HepG2 (cell line): ENCODE measurements at regions not wholly inside any gene's neighbourhood (a gene's known extent, or its start where the extent isn't known, plus 50 kb on each side); places are given as distances from the start of the nearest gene placed in this dataset.

Experiments used
- ATAC-seq: fragments of 200-7000 bp; cut with Tn5 transposase; 3 replicates; pipeline ENCODE4 v1.9.1; 2020; ENCODE audit warnings: mild to moderate bottlenecking, moderate library complexity
- BruUV-seq: library from RNA; stranded (reverse); fragments of 400-500 nt; replicated peaks from 2 replicates; lab custom pipeline; 2021; lab: Mats Ljungman, UMichigan
- CTCF ChIA-PET: fragments of 300-600 bp; formaldehyde crosslinking; extraction: SDS; loops from one replicate; lab custom pipeline; 2021; ENCODE audit warnings: low total read pairs, inconsistent platforms, low intra/inter-chr PET ratio; lab: Yijun Ruan, JAX
- POLR2A ChIA-PET: fragments of 350-600 bp; sonication (Branson Sonifier 250); formaldehyde crosslinking; loops from one replicate; lab custom pipeline; 2020; ENCODE audit warnings: antibody characterized with exemption, inconsistent platforms; lab: Yijun Ruan, JAX
- DNase-seq: peaks from one replicate; pipeline ENCODE4 v3.0.0-alpha.2; 2015; ENCODE audit warnings: low spot score
- FAIRE-seq: peaks from 3 replicates; lab custom pipeline; 2011; peaks lifted over from hg19 to GRCh38; lab: Jason Lieb, UNC
- H2AFZ ChIP-seq: one replicate; pipeline ENCODE4 v1.6.1; 2011; ENCODE audit warnings: low read length, inconsistent platforms
- H3K27ac ChIP-seq: fragments of 300-600 bp; 3 replicates; pipeline ENCODE4 v1.8.0; 2011; ENCODE audit warnings: mixed run types, mild to moderate bottlenecking, mixed read lengths, low read length, inconsistent platforms; ENCODE audit not compliant: insufficient read depth; ENCODE audit errors: extremely low read length
- H3K27me3 ChIP-seq, 2 experiments: fragments of 200-600 bp in 1 of 2; 2 replicates in 1 of 2; 3 replicates in 1 of 2; pipeline versions ENCODE4 v1.6.0 to v1.8.0; 2011; ENCODE audit warnings: low read length in 2 of 2, mild to moderate bottlenecking in 2 of 2, moderate library complexity in 2 of 2, inconsistent platforms in 1 of 2; ENCODE audit not compliant: insufficient read depth in 2 of 2, control insufficient read depth in 1 of 2
- H3K36me3 ChIP-seq, 2 experiments: fragments of 200-600 bp in 1 of 2; replicated peaks in 1 of 2; 2 replicates in 1 of 2; 3 replicates in 1 of 2; pipeline versions ENCODE4 v1.5.1 to v1.8.0; 2011; ENCODE audit warnings: low read length in 2 of 2, inconsistent platforms in 1 of 2; ENCODE audit not compliant: insufficient read depth in 2 of 2, control insufficient read depth in 1 of 2
- H3K4me1 ChIP-seq: 2 replicates; pipeline ENCODE4 v1.5.1; 2012; ENCODE audit warnings: low read length, inconsistent platforms; ENCODE audit not compliant: insufficient read depth
- H3K4me2 ChIP-seq: 2 replicates; pipeline ENCODE4 v1.6.0; 2011; ENCODE audit warnings: low read depth, low read length, inconsistent platforms
- H3K4me3 ChIP-seq, 3 experiments: fragments of 200-600 bp in 1 of 3; sonication (generic), shearing (Covaris generic) in 1 of 3; replicated peaks in 1 of 3; 2 replicates each; pipeline ENCODE4 v1.5.1; 2011 to 2016; ENCODE audit warnings: low read length in 3 of 3, inconsistent platforms in 2 of 3, low read depth in 2 of 3, mild to moderate bottlenecking in 2 of 3, control low read depth in 1 of 3, mixed read lengths in 1 of 3; ENCODE audit not compliant: insufficient read depth in 1 of 3
- H3K79me2 ChIP-seq: one replicate; pipeline ENCODE4 v1.6.1; 2011; ENCODE audit warnings: low read length, inconsistent platforms; ENCODE audit not compliant: insufficient read depth
- H3K9ac ChIP-seq: 2 replicates; pipeline ENCODE4 v1.6.0; 2011; ENCODE audit warnings: mild to moderate bottlenecking, low read depth, low read length, inconsistent platforms; ENCODE audit not compliant: insufficient read depth
- H3K9me3 ChIP-seq: 2 replicates; pipeline ENCODE4 v1.5.1; 2012; ENCODE audit warnings: mild to moderate bottlenecking, low read length
- H4K20me1 ChIP-seq: 2 replicates; pipeline ENCODE4 v1.6.0; 2011; ENCODE audit warnings: inconsistent platforms, mild to moderate bottlenecking, low read length, moderate library complexity; ENCODE audit not compliant: insufficient read depth
- HHEX ChIP-seq: IDR thresholded peaks from 2 replicates; pipeline ENCODE4 v1.6.1; 2016; ENCODE audit warnings: control low read depth
- JUNB ChIP-seq: sonication (generic); formaldehyde crosslinking; IDR thresholded peaks from 2 replicates; pipeline ENCODE4 v1.8.0; 2022; ENCODE audit warnings: missing genetic modification reagents, mild to moderate bottlenecking, borderline replicate concordance
- KLF6 ChIP-seq: IDR thresholded peaks from 2 replicates; pipeline ENCODE4 v1.8.0; 2016; ENCODE audit warnings: missing biosample characterization, missing genetic modification reagents
- LRRFIP1 ChIP-seq: sonication (generic); formaldehyde crosslinking; conservative IDR thresholded peaks from 2 replicates; pipeline ENCODE4 v1.4.0; 2020; ENCODE audit warnings: missing genetic modification reagents
- RAD51 ChIP-seq: fragments of 450-650 bp; IDR thresholded peaks from 2 replicates; pipeline ENCODE4 v1.6.1; 2016; ENCODE audit warnings: borderline replicate concordance
- SPEN ChIP-seq: sonication (generic); formaldehyde crosslinking; IDR thresholded peaks from 2 replicates; pipeline ENCODE4 v1.5.1; 2020; ENCODE audit warnings: low read depth, mild to moderate bottlenecking, missing genetic modification reagents
- ZBTB33 ChIP-seq: sonication (generic); formaldehyde crosslinking; IDR thresholded peaks from 2 replicates; pipeline ENCODE4 v1.4.0; 2020; ENCODE audit warnings: missing genetic modification reagents
- ZFY ChIP-seq: sonication (generic); formaldehyde crosslinking; IDR thresholded peaks from 2 replicates; pipeline ENCODE4 v1.4.0; 2020; ENCODE audit warnings: missing genetic modification reagents
- ZNF142 ChIP-seq: sonication (generic); formaldehyde crosslinking; IDR thresholded peaks from 2 replicates; pipeline ENCODE4 v1.4.0; 2020; ENCODE audit warnings: missing genetic modification reagents
- ZNF17 ChIP-seq: sonication (generic); formaldehyde crosslinking; IDR thresholded peaks from 2 replicates; pipeline ENCODE4 v1.5.0; 2020; ENCODE audit warnings: mild to moderate bottlenecking, missing genetic modification reagents
- ZNF431 ChIP-seq: sonication (generic); formaldehyde crosslinking; IDR thresholded peaks from 2 replicates; pipeline ENCODE4 v1.9.0; 2022; ENCODE audit warnings: missing genetic modification reagents, low read depth, mild to moderate bottlenecking, borderline replicate concordance
- ZXDC ChIP-seq: sonication (generic); formaldehyde crosslinking; IDR thresholded peaks from 2 replicates; pipeline ENCODE4 v1.5.0; 2020; ENCODE audit warnings: mild to moderate bottlenecking, missing genetic modification reagents
- ZZZ3 ChIP-seq: sonication (generic); formaldehyde crosslinking; IDR thresholded peaks from 2 replicates; pipeline ENCODE4 v1.4.0; 2020; ENCODE audit warnings: missing genetic modification reagents, mild to moderate bottlenecking, borderline replicate concordance
- WGBS: methylation state at CpG from one replicate; pipeline ENCODE4 v1.1.6; 2017; ENCODE audit warnings: low lambda C conversion rate; 5-methylcytosine and 5-hydroxymethylcytosine counted together
- in situ Hi-C: cut with HindIII; loops from 2 replicates; pipeline ENCODE4 v1.10.0; 2017; ENCODE audit warnings: low pct_unique_long_range_greater_than_20kb; ENCODE audit not compliant: extremely low pct_ligation_motif_present
- intact Hi-C: fragments of 100-400 bp; cut with micrococcal nuclease; formaldehyde crosslinking; loops from one replicate; pipeline ENCODE4 v1.10.0; 2022; ENCODE audit not compliant: unreplicated experiment

GRCh38 chrX:5042563-5042962 is 1186.1 kb downstream of the NLGN4X start:
- no peak overlapping the region for H3K4me2 ChIP-seq
- H3K36me3 ChIP-seq = no peaks in the 10 kb centered on the region
- H3K9ac ChIP-seq = no peak overlapping the region
- CTCF ChIA-PET = no interaction called here
- BruUV-seq = no TSS peak
- DNase-seq = no peak
- WGBS = 67% methylated on average over 3 of the region's 3 CpGs
- H2AFZ ChIP-seq = no peak overlapping the region
- peaks cover 62% of the 10 kb centered on the region for H3K9me3 ChIP-seq
- in situ Hi-C loops = no loop called here
- H3K27ac ChIP-seq = no peak overlapping the region
- no peaks in the 10 kb centered on the region for H3K27me3 ChIP-seq
- no peak for FAIRE-seq
- intact Hi-C loops = no loop called here
- H4K20me1 ChIP-seq = no peaks in the 10 kb centered on the region
- no peak for ATAC-seq
- H3K4me1 ChIP-seq = no peaks in the 10 kb centered on the region
- POLR2A ChIA-PET = no interaction called here
- H3K4me3 ChIP-seq = no peak overlapping the region
- H3K79me2 ChIP-seq = no peaks in the 10 kb centered on the region
- TF ChIP-seq ZNF17 (CRISPR knock-in tag) (no peak), ZNF431 (no peak), ZZZ3 (CRISPR knock-in tag) (no peak), LRRFIP1 (no peak), KLF6 (CRISPR knock-in tag) (no peak), HHEX (CRISPR knock-in tag) (no peak), ZFY (CRISPR knock-in tag) (no peak), ZXDC (CRISPR knock-in tag) (no peak), RAD51 (no peak), SPEN (no peak), ZBTB33 (CRISPR knock-in tag) (no peak), ZNF142 (CRISPR knock-in tag) (no peak), JUNB (CRISPR knock-in tag) (no peak)
